ENCODE measurements at regions not wholly inside any gene's neighbourhood (a gene's known extent, or its start where the extent isn't known, plus 50 kb on each side); places are given as distances from the start of the nearest gene placed in this dataset.

DNA sequence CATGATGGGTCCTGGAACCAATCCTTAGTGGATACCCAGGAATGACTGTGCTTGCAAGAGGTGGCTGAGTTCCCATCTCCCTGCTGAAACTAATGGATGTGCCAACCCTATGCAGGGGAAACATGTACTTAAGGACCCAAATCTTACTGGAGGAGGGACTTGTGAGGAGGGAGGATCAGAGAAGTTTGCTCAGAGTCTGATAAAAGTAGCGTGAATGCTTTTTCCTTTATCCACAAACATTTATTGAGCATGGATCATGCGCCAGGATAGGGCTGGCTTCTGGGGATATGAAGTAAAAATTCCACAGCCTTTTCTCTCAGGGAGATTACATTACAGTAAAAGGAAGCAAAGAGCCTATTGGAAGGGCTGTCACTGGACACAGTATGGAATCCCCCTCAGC, 358.5 kb downstream of the RPS24 start:
- Mint-ChIP-seq H3K27ac (ENCODE audit: low read depth) (no peak overlapping the region), H3K4me1 (no peaks in the 10 kb centered on the region), H3K36me3 (ENCODE audit: insufficient read depth) (no peaks in the 10 kb centered on the region), H3K9me3 (no peaks in the 10 kb centered on the region), H3K4me3 (no peak overlapping the region), H3K27me3 (peaks cover 14% of the 10 kb centered on the region)
- DNase-seq (ENCODE audit: low spot score in 2 of 2), result no peak
- ATAC-seq (replicated peaks; ENCODE audit: extremely low read depth, poor library complexity, severe bottlenecking), result no peak

DNA sequence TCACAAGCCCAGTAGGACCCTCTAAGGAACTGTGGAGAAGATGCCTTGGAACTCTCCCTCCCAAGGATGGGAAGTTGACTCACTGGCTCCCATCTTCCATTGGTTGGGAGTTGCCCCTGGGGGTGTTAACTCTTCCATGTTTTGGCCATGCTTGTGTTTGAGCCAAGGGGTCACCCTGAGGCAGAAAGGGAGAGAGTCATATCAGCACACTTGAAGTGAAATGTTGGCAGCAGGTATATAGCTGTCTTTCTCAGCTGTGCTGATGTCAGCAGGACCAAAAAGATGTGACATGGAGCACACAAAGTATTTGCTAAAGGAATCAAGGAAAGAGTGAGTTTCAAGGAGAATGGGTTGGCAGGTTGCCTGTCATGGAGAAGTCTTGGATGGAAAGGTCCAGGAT, 359.4 kb downstream of the RPS24 start:
- no peaks in the 10 kb centered on the region for H3K9me3 Mint-ChIP-seq
- no peaks in the 10 kb centered on the region for H3K4me1 Mint-ChIP-seq
- DNase-seq (ENCODE audit: low spot score in 2 of 2) (no peak), ATAC-seq (replicated peaks; ENCODE audit: extremely low read depth, poor library complexity, severe bottlenecking) (no peak)
- peaks cover 5% of the 10 kb centered on the region for H3K27me3 Mint-ChIP-seq
- H3K27ac Mint-ChIP-seq (ENCODE audit: low read depth), result no peak overlapping the region
- H3K36me3 Mint-ChIP-seq (ENCODE audit: insufficient read depth), result no peaks in the 10 kb centered on the region
- no peak overlapping the region for H3K4me3 Mint-ChIP-seq

DNA sequence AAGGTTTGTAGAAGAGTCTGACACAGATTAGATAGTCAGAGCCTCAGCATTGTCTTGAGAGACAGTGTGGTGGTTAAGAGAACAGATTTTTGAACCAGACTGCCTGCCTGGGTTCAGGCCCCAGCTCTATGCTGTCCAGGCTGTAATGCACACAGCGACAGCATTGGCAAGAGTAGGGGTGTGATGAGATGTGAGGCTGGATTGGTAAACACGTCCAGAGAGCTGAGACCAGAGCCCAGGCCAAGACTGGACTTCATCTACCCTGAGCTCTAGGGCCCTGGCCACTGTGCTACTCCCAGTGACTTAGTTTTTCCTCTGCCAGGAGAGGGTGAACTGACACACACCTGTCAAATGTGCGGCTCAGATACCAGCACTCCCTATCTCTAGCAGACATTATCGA, 360.4 kb downstream of the RPS24 start:
- Mint-ChIP-seq H3K9me3 (no peaks in the 10 kb centered on the region), H3K4me3 (no peak overlapping the region), H3K27me3 (no peaks in the 10 kb centered on the region), H3K4me1 (no peaks in the 10 kb centered on the region), H3K27ac (ENCODE audit: low read depth) (no peak overlapping the region), H3K36me3 (ENCODE audit: insufficient read depth) (no peaks in the 10 kb centered on the region)
- no peak for DNase-seq (ENCODE audit: low spot score in 2 of 2)
- no peak for ATAC-seq (replicated peaks; ENCODE audit: extremely low read depth, poor library complexity, severe bottlenecking)

DNA sequence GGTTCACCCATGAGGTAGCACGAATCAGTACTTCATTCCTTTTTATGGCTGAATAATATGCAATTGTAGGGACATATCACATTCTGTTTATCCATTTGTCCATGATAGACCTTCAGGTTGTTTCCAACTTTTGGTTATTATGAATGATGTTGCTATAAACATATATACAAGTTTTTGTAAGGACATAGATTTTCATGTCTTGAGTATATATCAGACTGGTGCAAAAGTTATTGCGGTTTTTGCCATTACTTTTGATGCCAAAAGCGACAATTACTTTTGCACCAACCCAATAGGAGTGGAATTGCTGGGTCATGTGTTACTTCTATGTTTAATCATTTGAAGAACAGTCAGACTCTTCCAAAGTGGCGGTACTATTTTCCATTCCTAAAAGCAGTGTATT, 361.5 kb downstream of the RPS24 start:
- no peak for ATAC-seq (replicated peaks; ENCODE audit: extremely low read depth, poor library complexity, severe bottlenecking)
- Mint-ChIP-seq H3K36me3 (ENCODE audit: insufficient read depth) (no peaks in the 10 kb centered on the region), H3K27me3 (no peaks in the 10 kb centered on the region), H3K4me1 (no peaks in the 10 kb centered on the region), H3K4me3 (no peak overlapping the region), H3K9me3 (no peaks in the 10 kb centered on the region), H3K27ac (ENCODE audit: low read depth) (no peak overlapping the region)
- no peak for DNase-seq (ENCODE audit: low spot score in 2 of 2)

DNA sequence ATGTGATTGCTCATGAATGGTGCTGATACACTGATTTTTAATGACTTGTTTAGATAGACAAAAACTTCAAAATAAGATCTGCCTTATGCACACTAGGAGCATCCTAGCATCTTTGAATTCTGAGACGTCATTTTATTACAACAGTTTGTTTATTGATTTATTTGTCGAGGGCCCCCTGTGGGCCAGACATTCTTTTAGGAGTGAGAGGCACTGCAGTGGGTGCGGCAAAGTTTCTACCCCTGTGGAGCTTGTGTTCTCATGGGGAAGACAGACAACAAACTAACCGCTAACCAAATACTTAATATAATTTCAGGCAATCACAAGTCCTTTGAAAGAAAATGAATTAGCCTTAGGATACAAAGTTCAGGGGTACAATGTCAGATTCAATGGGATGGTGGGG, 363.1 kb downstream of the RPS24 start:
- ATAC-seq (replicated peaks; ENCODE audit: extremely low read depth, poor library complexity, severe bottlenecking), result no peak
- DNase-seq (ENCODE audit: low spot score in 2 of 2), result no peak
- H3K27ac Mint-ChIP-seq (ENCODE audit: low read depth), result no peak overlapping the region
- H3K36me3 Mint-ChIP-seq (ENCODE audit: insufficient read depth), result no peaks in the 10 kb centered on the region
- H3K27me3 Mint-ChIP-seq, result no peaks in the 10 kb centered on the region
- H3K4me1 Mint-ChIP-seq, result no peaks in the 10 kb centered on the region
- no peaks in the 10 kb centered on the region for H3K9me3 Mint-ChIP-seq
- H3K4me3 Mint-ChIP-seq, result no peak overlapping the region

DNA sequence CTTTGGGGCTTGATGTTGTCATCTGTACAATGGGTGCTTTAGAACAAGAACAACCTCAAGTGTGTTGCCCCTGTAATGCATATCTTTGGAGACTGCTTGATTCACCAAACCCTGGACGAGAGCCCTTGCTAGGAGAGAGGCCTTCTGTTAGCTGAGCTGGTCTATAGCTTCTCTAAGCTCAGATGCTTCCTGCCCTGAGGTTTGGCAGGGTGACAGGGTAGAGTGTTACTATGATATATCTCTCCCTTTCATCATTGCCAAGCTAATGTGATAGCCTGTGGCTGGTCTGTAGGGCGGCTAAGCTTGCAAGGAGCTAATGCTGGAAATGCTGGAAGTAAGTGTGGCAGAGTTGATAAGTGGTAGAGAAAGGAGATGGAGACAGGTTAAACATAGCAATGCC, 364.1 kb downstream of the RPS24 start:
- Mint-ChIP-seq H3K4me3 (no peak overlapping the region), H3K27ac (ENCODE audit: low read depth) (no peak overlapping the region), H3K36me3 (ENCODE audit: insufficient read depth) (no peaks in the 10 kb centered on the region), H3K9me3 (no peaks in the 10 kb centered on the region), H3K4me1 (no peaks in the 10 kb centered on the region), H3K27me3 (no peaks in the 10 kb centered on the region)
- DNase-seq (ENCODE audit: low spot score in 2 of 2), result no peak
- no peak for ATAC-seq (replicated peaks; ENCODE audit: extremely low read depth, poor library complexity, severe bottlenecking)

DNA sequence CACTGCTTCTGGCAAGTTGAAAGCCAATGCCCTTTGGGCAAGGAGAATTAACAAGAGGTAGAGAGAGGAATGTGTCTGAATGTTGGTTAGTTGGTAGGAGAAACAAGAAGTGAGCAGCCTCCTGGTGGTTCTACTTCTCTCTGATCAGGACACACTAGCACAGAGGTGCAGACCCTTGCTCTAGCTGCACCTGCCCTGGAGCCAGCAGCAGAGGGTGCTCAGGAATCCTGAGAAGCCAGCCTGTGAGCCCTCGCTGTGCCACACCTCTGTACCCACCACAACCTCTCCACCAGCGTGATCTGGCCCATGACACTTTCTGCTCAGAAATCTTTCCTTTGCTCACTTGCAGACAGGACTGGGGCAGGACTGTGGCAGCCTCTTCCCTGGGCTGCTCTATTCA, 364.7 kb downstream of the RPS24 start:
- no peaks in the 10 kb centered on the region for H3K4me1 Mint-ChIP-seq
- no peaks in the 10 kb centered on the region for H3K36me3 Mint-ChIP-seq (ENCODE audit: insufficient read depth)
- H3K4me3 Mint-ChIP-seq, result no peak overlapping the region
- no peak overlapping the region for H3K27ac Mint-ChIP-seq (ENCODE audit: low read depth)
- DNase-seq (ENCODE audit: low spot score in 2 of 2) (no peak), ATAC-seq (replicated peaks; ENCODE audit: extremely low read depth, poor library complexity, severe bottlenecking) (no peak)
- H3K9me3 Mint-ChIP-seq, result no peaks in the 10 kb centered on the region
- no peaks in the 10 kb centered on the region for H3K27me3 Mint-ChIP-seq

DNA sequence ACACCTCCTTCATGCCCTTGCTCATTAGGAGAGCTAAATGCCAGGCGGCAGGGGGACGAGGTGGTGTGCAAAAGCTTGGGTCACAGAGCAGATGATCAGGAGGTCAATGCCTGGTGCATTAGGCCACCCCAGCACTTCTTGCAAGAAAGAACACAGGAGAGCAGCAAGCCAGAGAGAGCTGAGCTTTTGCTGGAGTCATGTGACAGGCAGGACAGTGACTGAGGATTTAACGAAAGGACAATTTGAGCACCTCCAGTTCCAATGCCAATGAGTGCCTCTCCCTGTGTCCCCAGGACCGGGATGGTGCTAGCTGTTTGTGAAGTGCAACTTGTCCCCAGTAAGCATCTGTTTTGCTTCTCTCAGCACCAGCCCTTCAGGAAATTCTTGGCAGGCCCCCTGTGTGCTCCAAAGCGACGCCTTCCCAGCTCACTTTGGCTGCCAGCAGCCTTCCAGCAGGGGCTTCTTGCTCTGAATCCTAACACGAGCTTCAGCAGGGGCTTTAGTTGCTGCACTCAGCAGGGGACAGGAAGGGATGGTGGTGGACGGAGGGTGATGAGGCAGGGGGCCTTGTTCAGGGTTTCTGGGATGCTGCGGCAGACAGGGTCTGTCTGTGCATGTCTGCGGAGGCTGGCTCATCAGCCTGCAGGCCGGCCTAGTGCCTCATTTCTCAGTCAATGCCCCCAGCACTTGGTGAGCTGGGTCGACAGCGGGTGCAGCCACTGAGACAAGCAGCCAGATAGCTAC, 368.1 kb downstream of the RPS24 start:
- peaks cover 25% of the 10 kb centered on the region for H3K27me3 Mint-ChIP-seq
- ATAC-seq (replicated peaks; ENCODE audit: extremely low read depth, poor library complexity, severe bottlenecking) (no peak), DNase-seq (ENCODE audit: low spot score in 2 of 2) (no peak)
- H3K27ac Mint-ChIP-seq (ENCODE audit: low read depth), result no peak overlapping the region
- H3K4me3 Mint-ChIP-seq, result no peak overlapping the region
- no peaks in the 10 kb centered on the region for H3K9me3 Mint-ChIP-seq
- H3K36me3 Mint-ChIP-seq (ENCODE audit: insufficient read depth), result no peaks in the 10 kb centered on the region
- H3K4me1 Mint-ChIP-seq, result peaks cover 4% of the 10 kb centered on the region

DNA sequence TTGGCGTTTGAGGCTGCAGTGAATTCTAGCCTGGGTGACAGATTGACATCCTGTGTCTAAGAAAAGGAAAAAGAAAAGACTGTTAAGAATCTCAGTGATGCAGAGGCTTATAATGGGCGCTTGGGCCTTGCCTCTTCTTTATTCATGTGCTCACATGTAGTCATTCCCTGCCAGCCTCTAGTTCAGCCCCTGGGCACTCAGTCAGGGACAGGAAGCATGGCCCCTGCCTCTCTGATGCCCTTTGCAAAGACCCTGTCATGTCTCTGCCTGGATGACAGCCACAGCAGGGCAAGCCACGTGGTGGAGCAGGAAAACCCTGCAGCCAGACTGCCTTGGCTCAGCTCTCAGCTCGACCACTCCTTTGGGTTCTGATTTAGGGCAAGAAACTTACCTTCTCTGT, 368.9 kb downstream of the RPS24 start:
- Mint-ChIP-seq H3K27me3 (peaks cover 31% of the 10 kb centered on the region), H3K4me1 (peaks cover 6% of the 10 kb centered on the region), H3K36me3 (ENCODE audit: insufficient read depth) (no peaks in the 10 kb centered on the region), H3K9me3 (no peaks in the 10 kb centered on the region), H3K4me3 (no peak overlapping the region), H3K27ac (ENCODE audit: low read depth) (no peak overlapping the region)
- DNase-seq (ENCODE audit: low spot score in 2 of 2), result no peak
- ATAC-seq (replicated peaks; ENCODE audit: extremely low read depth, poor library complexity, severe bottlenecking), result no peak

DNA sequence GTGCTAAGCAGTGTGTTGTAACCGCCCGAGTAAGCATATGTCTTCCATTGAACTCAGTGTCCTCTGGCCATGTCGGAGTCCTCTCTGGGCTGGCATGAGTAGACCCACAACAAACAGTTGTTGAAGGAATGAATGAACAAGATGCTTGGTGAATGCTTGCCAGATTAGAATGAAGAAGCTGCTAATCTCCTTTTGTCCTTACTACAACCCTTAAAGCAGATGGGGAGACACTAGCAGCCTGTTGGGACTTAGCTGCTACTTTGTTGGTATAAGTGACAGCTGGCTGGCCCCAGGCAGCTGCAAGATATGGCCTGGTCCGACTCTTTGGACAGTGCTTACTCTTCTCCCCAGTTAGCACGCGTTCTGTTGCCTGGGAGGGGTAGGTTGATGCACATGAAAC, 370.1 kb downstream of the RPS24 start:
- Mint-ChIP-seq H3K27me3 (peaks cover 31% of the 10 kb centered on the region), H3K27ac (ENCODE audit: low read depth) (no peak overlapping the region), H3K9me3 (no peaks in the 10 kb centered on the region), H3K4me3 (no peak overlapping the region), H3K36me3 (ENCODE audit: insufficient read depth) (no peaks in the 10 kb centered on the region), H3K4me1 (peaks cover 6% of the 10 kb centered on the region)
- DNase-seq (ENCODE audit: low spot score in 2 of 2) (no peak), ATAC-seq (replicated peaks; ENCODE audit: extremely low read depth, poor library complexity, severe bottlenecking) (no peak)

DNA sequence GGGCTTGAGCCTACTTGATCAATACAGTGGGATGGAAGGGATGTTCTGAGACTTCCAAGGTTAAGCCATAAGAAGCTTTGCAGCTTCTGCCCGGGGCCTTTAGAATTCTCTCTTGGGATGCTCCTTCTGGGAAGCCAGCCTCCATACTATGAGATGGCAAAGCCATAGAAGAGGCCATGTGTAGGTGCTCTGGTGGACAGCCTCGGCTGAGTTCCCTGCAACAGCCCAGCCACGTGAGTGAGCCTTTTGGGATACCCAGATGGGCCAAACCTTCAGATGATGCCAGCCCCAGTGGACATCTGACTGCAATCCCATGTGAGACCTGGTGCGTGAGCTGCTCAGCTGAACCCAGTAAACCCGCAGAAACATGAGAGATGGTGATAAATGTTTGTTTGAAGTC, 370.6 kb downstream of the RPS24 start:
- DNase-seq (ENCODE audit: low spot score in 2 of 2), result no peak
- peaks cover 31% of the 10 kb centered on the region for H3K27me3 Mint-ChIP-seq

DNA sequence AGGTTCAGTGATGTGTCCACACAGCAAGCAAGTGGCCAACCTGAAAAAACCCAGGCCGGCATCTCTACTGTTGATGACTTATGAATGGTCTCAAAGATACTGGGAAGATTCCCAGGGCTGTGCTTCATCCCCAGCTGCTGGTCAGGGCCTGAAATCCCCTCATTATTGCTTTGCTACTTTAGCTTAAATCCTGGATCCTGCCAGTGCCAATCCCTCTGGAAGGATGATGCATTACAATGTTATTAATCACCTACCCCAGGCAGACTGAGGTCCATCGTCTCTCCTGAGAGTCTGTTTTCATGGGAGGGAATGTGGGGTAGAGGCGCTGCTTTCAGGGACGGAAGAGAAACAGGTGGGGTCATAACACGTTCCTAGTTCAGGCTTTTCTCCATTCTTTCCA, 371.6 kb downstream of the RPS24 start:
- H3K27me3 Mint-ChIP-seq, result peaks cover 40% of the 10 kb centered on the region
- H3K36me3 Mint-ChIP-seq (ENCODE audit: insufficient read depth), result no peaks in the 10 kb centered on the region
- peaks cover 6% of the 10 kb centered on the region for H3K4me1 Mint-ChIP-seq
- H3K9me3 Mint-ChIP-seq, result no peaks in the 10 kb centered on the region
- DNase-seq (ENCODE audit: low spot score in 2 of 2) (no peak), ATAC-seq (replicated peaks; ENCODE audit: extremely low read depth, poor library complexity, severe bottlenecking) (no peak)
- H3K4me3 Mint-ChIP-seq, result no peak overlapping the region
- no peak overlapping the region for H3K27ac Mint-ChIP-seq (ENCODE audit: low read depth)

More for the DNA sequence above, 370.6 kb downstream of the RPS24 start:
- H3K9me3 Mint-ChIP-seq, result no peaks in the 10 kb centered on the region
- H3K4me1 Mint-ChIP-seq, result peaks cover 6% of the 10 kb centered on the region
- ATAC-seq (replicated peaks; ENCODE audit: extremely low read depth, poor library complexity, severe bottlenecking), result no peak
- no peak overlapping the region for H3K4me3 Mint-ChIP-seq
- no peaks in the 10 kb centered on the region for H3K36me3 Mint-ChIP-seq (ENCODE audit: insufficient read depth)
- H3K27ac Mint-ChIP-seq (ENCODE audit: low read depth), result no peak overlapping the region

DNA sequence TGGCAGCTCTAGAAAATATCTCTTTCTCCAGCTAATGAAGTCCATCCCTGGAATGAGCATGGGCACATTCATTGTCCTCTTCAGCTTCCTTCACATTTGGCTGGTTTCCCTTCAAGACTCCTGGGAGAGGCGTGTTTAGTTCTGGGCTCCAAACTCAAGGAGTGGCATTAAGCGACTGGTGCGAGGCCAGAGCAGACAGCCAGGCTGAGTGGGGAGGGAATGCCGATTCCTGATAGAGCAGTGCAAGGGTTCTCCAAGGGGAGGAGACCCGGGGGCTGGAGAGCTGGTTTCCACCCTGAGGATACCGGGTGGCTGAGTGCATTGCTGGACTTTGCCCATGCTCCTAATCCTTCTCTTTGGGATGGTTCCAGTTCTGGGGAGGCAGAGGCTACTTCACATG, 372.1 kb downstream of the RPS24 start:
- no peaks in the 10 kb centered on the region for H3K36me3 Mint-ChIP-seq (ENCODE audit: insufficient read depth)
- DNase-seq (ENCODE audit: low spot score in 2 of 2) (no peak), ATAC-seq (replicated peaks; ENCODE audit: extremely low read depth, poor library complexity, severe bottlenecking) (no peak)
- H3K27me3 Mint-ChIP-seq, result peaks cover 43% of the 10 kb centered on the region
- no peak overlapping the region for H3K27ac Mint-ChIP-seq (ENCODE audit: low read depth)
- H3K9me3 Mint-ChIP-seq, result no peaks in the 10 kb centered on the region
- H3K4me1 Mint-ChIP-seq, result peaks cover 6% of the 10 kb centered on the region
- no peak overlapping the region for H3K4me3 Mint-ChIP-seq

DNA sequence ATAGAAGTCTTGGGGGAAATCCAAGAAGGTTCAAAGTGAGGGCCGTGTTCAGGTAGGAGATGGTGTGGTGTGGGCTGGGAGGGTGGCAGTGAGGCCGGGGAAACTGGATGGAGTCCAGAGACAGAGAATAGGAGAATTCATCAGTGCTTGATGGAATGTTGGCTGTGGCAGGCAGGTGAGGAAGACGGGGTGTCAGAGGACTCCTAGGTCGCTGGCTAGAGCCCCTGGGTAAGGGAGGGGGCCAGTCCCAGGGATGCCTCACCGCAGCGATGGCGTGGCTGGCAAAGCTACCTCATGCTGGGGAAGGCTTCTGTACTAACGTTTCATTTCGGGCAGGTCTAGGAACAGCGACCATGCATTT, 373.0 kb downstream of the RPS24 start:
- ATAC-seq (replicated peaks; ENCODE audit: extremely low read depth, poor library complexity, severe bottlenecking), result no peak
- peak overlapping the region; percentile 24 for H3K4me3 Mint-ChIP-seq
- H3K36me3 Mint-ChIP-seq (ENCODE audit: insufficient read depth), result no peaks in the 10 kb centered on the region

More for the DNA sequence above, 373.0 kb downstream of the RPS24 start:
- H3K27me3 Mint-ChIP-seq, result peaks cover 43% of the 10 kb centered on the region
- H3K9me3 Mint-ChIP-seq, result no peaks in the 10 kb centered on the region
- no peak for DNase-seq (ENCODE audit: low spot score in 2 of 2)
- peaks cover 6% of the 10 kb centered on the region for H3K4me1 Mint-ChIP-seq
- H3K27ac Mint-ChIP-seq (ENCODE audit: low read depth), result no peak overlapping the region

All from central memory CD8-positive, alpha-beta T cell (primary cell).